ENCODE measurements at regions not wholly inside any gene's neighbourhood (a gene's known extent, or its start where the extent isn't known, plus 50 kb on each side); places are given as distances from the start of the nearest gene placed in this dataset.

DNA sequence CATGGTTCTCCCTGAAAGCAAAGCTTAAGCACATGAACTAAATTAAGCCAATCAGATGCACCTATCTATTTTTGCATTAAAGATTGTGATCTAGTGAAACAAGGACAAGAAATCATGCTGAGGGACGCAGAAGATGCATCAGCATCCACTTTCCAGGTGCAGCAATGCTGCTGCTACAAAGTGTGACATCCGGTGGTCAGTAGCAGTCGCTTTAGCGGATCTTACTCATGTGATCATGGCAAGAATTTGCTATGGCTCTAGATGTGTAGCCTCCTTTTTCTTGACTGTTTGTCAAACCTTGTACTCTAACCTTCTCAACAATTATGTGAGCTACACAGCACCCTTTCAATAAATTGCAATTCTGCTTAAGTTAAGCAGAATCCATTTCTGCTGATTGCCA lies 126.8 kb upstream of the SMLR1 start:
- TF ChIP-seq, protein P1, sequence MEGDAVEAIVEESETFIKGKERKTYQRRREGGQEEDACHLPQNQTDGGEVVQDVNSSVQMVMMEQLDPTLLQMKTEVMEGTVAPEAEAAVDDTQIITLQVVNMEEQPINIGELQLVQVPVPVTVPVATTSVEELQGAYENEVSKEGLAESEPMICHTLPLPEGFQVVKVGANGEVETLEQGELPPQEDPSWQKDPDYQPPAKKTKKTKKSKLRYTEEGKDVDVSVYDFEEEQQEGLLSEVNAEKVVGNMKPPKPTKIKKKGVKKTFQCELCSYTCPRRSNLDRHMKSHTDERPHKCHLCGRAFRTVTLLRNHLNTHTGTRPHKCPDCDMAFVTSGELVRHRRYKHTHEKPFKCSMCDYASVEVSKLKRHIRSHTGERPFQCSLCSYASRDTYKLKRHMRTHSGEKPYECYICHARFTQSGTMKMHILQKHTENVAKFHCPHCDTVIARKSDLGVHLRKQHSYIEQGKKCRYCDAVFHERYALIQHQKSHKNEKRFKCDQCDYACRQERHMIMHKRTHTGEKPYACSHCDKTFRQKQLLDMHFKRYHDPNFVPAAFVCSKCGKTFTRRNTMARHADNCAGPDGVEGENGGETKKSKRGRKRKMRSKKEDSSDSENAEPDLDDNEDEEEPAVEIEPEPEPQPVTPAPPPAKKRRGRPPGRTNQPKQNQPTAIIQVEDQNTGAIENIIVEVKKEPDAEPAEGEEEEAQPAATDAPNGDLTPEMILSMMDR (IDR thresholded peaks at IDR 0.05; ENCODE audit: low read depth, low read length): no peak
- TF ChIP-seq EZH2phosphoT487 (IDR thresholded peaks at IDR 0.05; ENCODE audit: low read depth): no peak

All from OCI-LY3 (cell line).